OCI-LY3 (cell line): ENCODE measurements at regions not wholly inside any gene's neighbourhood (a gene's known extent, or its start where the extent isn't known, plus 50 kb on each side); places are given as distances from the start of the nearest gene placed in this dataset.
A peak's percentile ranks its signal among the peaks of the same experiment; 100 is the strongest.

ENCODE experiments used
- H2AFZ ChIP-seq: fragments of 200-600, 300-600 bp; shearing (Covaris generic); 2 replicates; pipeline ENCODE4 v1.6.0; 2014; ENCODE audit warnings: antibody characterized with exemption, low read depth, low read length
- H3K27ac ChIP-seq: fragments of 200-600, 300-600 bp; sonication (generic); 2 replicates; pipeline ENCODE4 v1.5.1; 2014; ENCODE audit warnings: mild to moderate bottlenecking, low read length, moderate library complexity, mixed read lengths
- H3K27me3 ChIP-seq: fragments of 200-600, 300-600 bp; sonication (generic); 2 replicates; pipeline ENCODE4 v1.6.1; 2014; ENCODE audit warnings: low read depth, low read length, mixed read lengths
- H3K36me3 ChIP-seq: fragments of 200-600, 300-600 bp; sonication (generic); replicated peaks from 2 replicates; pipeline ENCODE3; 2014; ENCODE audit warnings: low read depth, low read length, mixed read lengths
- H3K4me1 ChIP-seq: fragments of 300-600, 200-600 bp; sonication (generic); 2 replicates; pipeline ENCODE4 v1.6.1; 2014; ENCODE audit warnings: low read length, mixed read lengths
- H3K4me2 ChIP-seq: fragments of 200-600, 300-600 bp; sonication (generic); 2 replicates; pipeline ENCODE4 v1.6.1; 2014; ENCODE audit warnings: low read length, mixed read lengths
- H3K4me3 ChIP-seq: fragments of 300-600, 200-600 bp; sonication (generic); 2 replicates; pipeline ENCODE4 v1.5.1; 2014; ENCODE audit warnings: antibody characterized with exemption, mild to moderate bottlenecking, low read length, moderate library complexity
- H3K79me2 ChIP-seq: fragments of 300-600, 200-600 bp; shearing (Covaris generic); 2 replicates; pipeline ENCODE4 v1.6.1; 2014; ENCODE audit warnings: mild to moderate bottlenecking, low read length, mixed read lengths
- H3K9ac ChIP-seq: fragments of 300-600, 200-600 bp; shearing (Covaris generic); 2 replicates; pipeline ENCODE4 v1.6.0; 2014; ENCODE audit warnings: mild to moderate bottlenecking, low read length, moderate library complexity
- H3K9me3 ChIP-seq: fragments of 200-600, 300-600 bp; shearing (Covaris generic); 2 replicates; pipeline ENCODE4 v1.6.1; 2014; ENCODE audit warnings: low read length, mixed read lengths; ENCODE audit not compliant: insufficient read depth
- H4K20me1 ChIP-seq: fragments of 200-600, 300-600 bp; sonication (generic); 2 replicates; pipeline ENCODE4 v1.6.1; 2016; ENCODE audit warnings: low read length, mixed read lengths; ENCODE audit not compliant: insufficient read depth
- EZH2phosphoT487 ChIP-seq: fragments of 200-600 bp; shearing (Covaris generic); IDR thresholded peaks from 2 replicates; pipeline ENCODE4 v1.6.1; 2018; ENCODE audit warnings: antibody characterized with exemption, mixed run types, low read depth
- TF ChIP-seq, protein P1 (sequence below): fragments of 200-600, 300-600 bp; sonication (generic); IDR thresholded peaks from 2 replicates; pipeline ENCODE4 v1.5.1; 2014; ENCODE audit warnings: antibody characterized with exemption, low read length, low read depth

- H4K20me1 ChIP-seq = no peaks in the 10 kb centered on the region
- no peaks in the 10 kb centered on the region for H3K36me3 ChIP-seq
- no peak overlapping the region for H3K4me3 ChIP-seq
These were observed 162.6 kb upstream of the FAM47A start for GRCh38 chrX:34294665-34295064.

GRCh38 chrX:34288782-34289181, 156.7 kb upstream of the FAM47A start:
- no peak overlapping the region for H2AFZ ChIP-seq
- no peaks in the 10 kb centered on the region for H3K4me1 ChIP-seq
- H3K27ac ChIP-seq = no peak overlapping the region
- no peaks in the 10 kb centered on the region for H3K36me3 ChIP-seq
- H4K20me1 ChIP-seq = no peaks in the 10 kb centered on the region
- TF ChIP-seq, protein P1, sequence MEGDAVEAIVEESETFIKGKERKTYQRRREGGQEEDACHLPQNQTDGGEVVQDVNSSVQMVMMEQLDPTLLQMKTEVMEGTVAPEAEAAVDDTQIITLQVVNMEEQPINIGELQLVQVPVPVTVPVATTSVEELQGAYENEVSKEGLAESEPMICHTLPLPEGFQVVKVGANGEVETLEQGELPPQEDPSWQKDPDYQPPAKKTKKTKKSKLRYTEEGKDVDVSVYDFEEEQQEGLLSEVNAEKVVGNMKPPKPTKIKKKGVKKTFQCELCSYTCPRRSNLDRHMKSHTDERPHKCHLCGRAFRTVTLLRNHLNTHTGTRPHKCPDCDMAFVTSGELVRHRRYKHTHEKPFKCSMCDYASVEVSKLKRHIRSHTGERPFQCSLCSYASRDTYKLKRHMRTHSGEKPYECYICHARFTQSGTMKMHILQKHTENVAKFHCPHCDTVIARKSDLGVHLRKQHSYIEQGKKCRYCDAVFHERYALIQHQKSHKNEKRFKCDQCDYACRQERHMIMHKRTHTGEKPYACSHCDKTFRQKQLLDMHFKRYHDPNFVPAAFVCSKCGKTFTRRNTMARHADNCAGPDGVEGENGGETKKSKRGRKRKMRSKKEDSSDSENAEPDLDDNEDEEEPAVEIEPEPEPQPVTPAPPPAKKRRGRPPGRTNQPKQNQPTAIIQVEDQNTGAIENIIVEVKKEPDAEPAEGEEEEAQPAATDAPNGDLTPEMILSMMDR = no peak
- no peak for TF ChIP-seq EZH2phosphoT487
- H3K27me3 ChIP-seq = no peaks in the 10 kb centered on the region
- no peaks in the 10 kb centered on the region for H3K9me3 ChIP-seq
- no peaks in the 10 kb centered on the region for H3K79me2 ChIP-seq
- H3K9ac ChIP-seq = no peak overlapping the region
- H3K4me3 ChIP-seq = no peak overlapping the region
- no peak overlapping the region for H3K4me2 ChIP-seq

More at GRCh38 chrX:34294665-34295064, 162.6 kb upstream of the FAM47A start:
- Histone ChIP-seq H2AFZ (no peak overlapping the region), H3K27ac (no peak overlapping the region), H3K9me3 (no peaks in the 10 kb centered on the region), H3K27me3 (no peaks in the 10 kb centered on the region), H3K9ac (no peak overlapping the region), H3K4me2 (no peak overlapping the region), H3K4me1 (no peaks in the 10 kb centered on the region), H3K79me2 (no peaks in the 10 kb centered on the region)
- no peak for TF ChIP-seq EZH2phosphoT487
- TF ChIP-seq, protein P1 = no peak

DNA sequence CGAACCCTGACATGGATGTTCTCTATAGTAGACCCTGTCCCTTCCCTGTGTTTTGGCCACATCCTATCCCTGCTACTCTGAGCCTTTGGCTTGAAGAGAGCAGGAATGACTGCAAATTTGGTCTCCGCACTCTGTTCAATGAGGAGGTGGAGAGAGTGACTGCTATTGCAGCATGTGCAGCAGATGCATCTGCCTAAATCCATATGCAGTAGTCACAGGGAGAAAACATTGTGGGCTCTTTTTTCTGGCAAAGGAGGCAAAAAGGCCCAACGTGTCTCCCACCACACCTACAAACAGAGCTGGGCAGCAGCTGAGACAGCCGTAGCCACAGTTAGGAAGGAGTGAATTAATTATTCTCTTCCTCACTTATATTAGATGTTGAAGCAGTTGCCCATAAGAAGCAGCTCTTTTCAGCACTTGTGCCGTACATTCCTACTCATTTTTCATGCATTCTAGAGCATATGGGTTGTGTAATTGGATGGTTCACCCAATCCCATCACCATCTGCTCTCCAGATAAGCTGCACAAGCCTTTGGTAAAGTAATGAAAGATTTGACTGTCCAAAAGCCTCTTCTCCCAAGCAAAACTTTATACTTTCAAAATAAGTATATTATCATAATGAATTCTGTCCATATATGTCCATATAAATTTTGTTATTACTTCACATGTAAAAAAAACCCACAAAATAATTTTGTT, 147.9 kb upstream of the FAM47A start:
- H3K4me2 ChIP-seq = no peak overlapping the region
- no peak overlapping the region for H2AFZ ChIP-seq
- H3K36me3 ChIP-seq = no peaks in the 10 kb centered on the region
- H3K79me2 ChIP-seq = no peaks in the 10 kb centered on the region
- H4K20me1 ChIP-seq = no peaks in the 10 kb centered on the region
- no peak overlapping the region for H3K9ac ChIP-seq
- no peak overlapping the region for H3K27ac ChIP-seq
- H3K4me1 ChIP-seq = no peaks in the 10 kb centered on the region
- H3K4me3 ChIP-seq = no peak overlapping the region
- no peaks in the 10 kb centered on the region for H3K9me3 ChIP-seq
- TF ChIP-seq, protein P1 = no peak
- no peak for TF ChIP-seq EZH2phosphoT487
- no peaks in the 10 kb centered on the region for H3K27me3 ChIP-seq

GRCh38 chrX:34275699-34276098, 143.6 kb upstream of the FAM47A start:
- H3K36me3 ChIP-seq = no peaks in the 10 kb centered on the region
- no peaks in the 10 kb centered on the region for H4K20me1 ChIP-seq

More at GRCh38 chrX:34275699-34276098, 143.6 kb upstream of the FAM47A start:
- Histone ChIP-seq H2AFZ (no peak overlapping the region), H3K27me3 (no peaks in the 10 kb centered on the region), H3K27ac (no peak overlapping the region), H3K79me2 (no peaks in the 10 kb centered on the region), H3K4me3 (no peak overlapping the region), H3K9ac (no peak overlapping the region), H3K4me1 (peaks cover 7% of the 10 kb centered on the region), H3K4me2 (no peak overlapping the region), H3K9me3 (no peaks in the 10 kb centered on the region)
- no peak for TF ChIP-seq EZH2phosphoT487
- TF ChIP-seq, protein P1 = peak; percentile 63
